ENCODE measurements at regions not wholly inside any gene's neighbourhood (a gene's known extent, or its start where the extent isn't known, plus 50 kb on each side); places are given as distances from the start of the nearest gene placed in this dataset.

DNA sequence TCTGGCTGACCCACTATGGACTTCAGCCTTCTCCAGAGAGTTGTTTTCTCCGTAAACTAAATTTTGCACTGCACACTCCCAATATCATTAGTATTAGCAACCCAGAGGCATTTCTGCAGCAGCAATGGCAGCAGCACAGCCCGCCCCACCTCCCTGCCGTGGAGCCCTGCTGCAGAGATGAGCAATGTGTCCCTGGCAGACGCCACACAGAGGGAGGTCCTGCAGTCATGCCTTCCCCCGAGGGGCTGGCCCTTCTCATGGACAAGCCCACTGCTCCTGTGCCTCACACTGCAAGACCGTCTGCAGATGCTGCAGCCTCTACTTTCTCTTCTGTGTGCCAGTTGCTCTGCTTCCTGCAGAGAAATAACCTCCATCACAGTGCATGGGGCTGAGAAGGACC is 393.4 kb upstream of the MKI67 start:
- H3K4me3 ChIP-seq (ENCODE audit: low read depth in 1 of 2, low read length in 2 of 2) = no peak overlapping the region
- H3K4me1 ChIP-seq (ENCODE audit: control insufficient read depth in 2 of 2, insufficient read depth in 2 of 2, low read length in 1 of 2) = no peaks in the 10 kb centered on the region
- H3K27ac ChIP-seq (ENCODE audit: low read depth in 2 of 2, low read length in 1 of 2) = no peak overlapping the region
- WGBS, 2 donors = 62 to 63% methylated on average over 6 of the region's 6 CpGs
- H3K9me3 ChIP-seq (ENCODE audit: control insufficient read depth in 2 of 2, insufficient read depth in 1 of 2, low read depth in 1 of 2, low read length in 1 of 2) = peaks cover 7 to 8% of the 10 kb centered on the region in 2 donors
- H3K36me3 ChIP-seq (ENCODE audit: control insufficient read depth in 2 of 2, insufficient read depth in 2 of 2, low read length in 1 of 2) = no peaks in the 10 kb centered on the region
- no peaks in the 10 kb centered on the region for H3K27me3 ChIP-seq (ENCODE audit: control insufficient read depth in 1 of 2, insufficient read depth in 2 of 2, low read length in 2 of 2)

GRCh38 chr10:128520211-128520815 is 394.1 kb upstream of the MKI67 start:
- H3K9me3 ChIP-seq (ENCODE audit: control insufficient read depth in 2 of 2, insufficient read depth in 1 of 2, low read depth in 1 of 2, low read length in 1 of 2) = peaks cover 7 to 9% of the 10 kb centered on the region in 2 donors
- H3K27me3 ChIP-seq (ENCODE audit: control insufficient read depth in 1 of 2, insufficient read depth in 2 of 2, low read length in 2 of 2) = no peaks in the 10 kb centered on the region
- WGBS, 2 donors = 79 to 81% methylated on average over 11 of the region's 11 CpGs
- no peak overlapping the region for H3K27ac ChIP-seq (ENCODE audit: low read depth in 2 of 2, low read length in 1 of 2)
- no peaks in the 10 kb centered on the region for H3K4me1 ChIP-seq (ENCODE audit: control insufficient read depth in 2 of 2, insufficient read depth in 2 of 2, low read length in 1 of 2)
- no peak overlapping the region for H3K4me3 ChIP-seq (ENCODE audit: low read depth in 1 of 2, low read length in 2 of 2)
- H3K36me3 ChIP-seq (ENCODE audit: control insufficient read depth in 2 of 2, insufficient read depth in 2 of 2, low read length in 1 of 2) = no peaks in the 10 kb centered on the region

GRCh38 chr10:128522551-128523308 is 396.5 kb upstream of the MKI67 start:
- Histone ChIP-seq H3K27ac (ENCODE audit: low read depth in 2 of 2, low read length in 1 of 2) (no peak overlapping the region), H3K36me3 (ENCODE audit: control insufficient read depth in 2 of 2, insufficient read depth in 2 of 2, low read length in 1 of 2) (no peaks in the 10 kb centered on the region), H3K9me3 (ENCODE audit: control insufficient read depth in 2 of 2, insufficient read depth in 1 of 2, low read depth in 1 of 2, low read length in 1 of 2) (peaks cover 7 to 9% of the 10 kb centered on the region in 2 donors), H3K4me1 (ENCODE audit: control insufficient read depth in 2 of 2, insufficient read depth in 2 of 2, low read length in 1 of 2) (no peaks in the 10 kb centered on the region), H3K27me3 (ENCODE audit: control insufficient read depth in 1 of 2, insufficient read depth in 2 of 2, low read length in 2 of 2) (no peaks in the 10 kb centered on the region), H3K4me3 (ENCODE audit: low read depth in 1 of 2, low read length in 2 of 2) (no peak overlapping the region)
- 71 to 78% methylated on average over 9 of the region's 9 CpGs for WGBS, 2 donors

- no peak overlapping the region for H3K4me3 ChIP-seq (ENCODE audit: low read depth in 1 of 2, low read length in 2 of 2)
- H3K9me3 ChIP-seq (ENCODE audit: control insufficient read depth in 2 of 2, insufficient read depth in 1 of 2, low read depth in 1 of 2, low read length in 1 of 2) = peaks cover 6 to 9% of the 10 kb centered on the region in 2 donors
- H3K27me3 ChIP-seq (ENCODE audit: control insufficient read depth in 1 of 2, insufficient read depth in 2 of 2, low read length in 2 of 2) = no peaks in the 10 kb centered on the region
- no peaks in the 10 kb centered on the region for H3K4me1 ChIP-seq (ENCODE audit: control insufficient read depth in 2 of 2, insufficient read depth in 2 of 2, low read length in 1 of 2)
- H3K27ac ChIP-seq (ENCODE audit: low read depth in 2 of 2, low read length in 1 of 2) = no peak overlapping the region
- 66 to 73% methylated on average over 4 of the region's 4 CpGs for WGBS, 2 donors
- H3K36me3 ChIP-seq (ENCODE audit: control insufficient read depth in 2 of 2, insufficient read depth in 2 of 2, low read length in 1 of 2) = no peaks in the 10 kb centered on the region
Measured at GRCh38 chr10:128525444-128525843, 399.2 kb upstream of the MKI67 start.

DNA sequence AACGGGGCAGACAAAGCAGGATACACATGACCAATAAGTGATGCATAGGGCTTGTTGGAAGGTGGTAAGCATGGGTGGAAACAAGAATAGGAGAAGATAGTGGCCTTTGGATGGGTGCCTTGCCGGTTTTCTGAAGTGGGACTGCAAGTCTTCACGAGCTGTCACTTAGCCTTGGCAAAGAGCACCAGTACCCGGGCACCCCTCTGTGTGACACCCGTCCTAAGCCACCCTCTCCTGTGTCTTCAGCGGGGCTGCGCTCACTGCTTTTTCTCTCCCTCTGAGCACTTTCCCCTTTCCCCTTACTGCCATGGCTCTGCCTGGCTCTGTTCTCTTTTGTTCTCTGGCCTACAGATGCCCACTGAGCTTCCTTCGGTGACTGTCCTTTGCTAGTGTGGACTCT is 399.7 kb upstream of the MKI67 start:
- Histone ChIP-seq H3K27ac (ENCODE audit: low read depth in 2 of 2, low read length in 1 of 2) (no peak overlapping the region), H3K4me1 (ENCODE audit: control insufficient read depth in 2 of 2, insufficient read depth in 2 of 2, low read length in 1 of 2) (no peaks in the 10 kb centered on the region), H3K27me3 (ENCODE audit: control insufficient read depth in 1 of 2, insufficient read depth in 2 of 2, low read length in 2 of 2) (no peaks in the 10 kb centered on the region), H3K36me3 (ENCODE audit: control insufficient read depth in 2 of 2, insufficient read depth in 2 of 2, low read length in 1 of 2) (no peaks in the 10 kb centered on the region), H3K9me3 (ENCODE audit: control insufficient read depth in 2 of 2, insufficient read depth in 1 of 2, low read depth in 1 of 2, low read length in 1 of 2) (peaks cover 3 to 7% of the 10 kb centered on the region in 2 donors), H3K4me3 (ENCODE audit: low read depth in 1 of 2, low read length in 2 of 2) (no peak overlapping the region)
- WGBS, 2 donors = 86 to 87% methylated on average over 8 of the region's 8 CpGs

DNA sequence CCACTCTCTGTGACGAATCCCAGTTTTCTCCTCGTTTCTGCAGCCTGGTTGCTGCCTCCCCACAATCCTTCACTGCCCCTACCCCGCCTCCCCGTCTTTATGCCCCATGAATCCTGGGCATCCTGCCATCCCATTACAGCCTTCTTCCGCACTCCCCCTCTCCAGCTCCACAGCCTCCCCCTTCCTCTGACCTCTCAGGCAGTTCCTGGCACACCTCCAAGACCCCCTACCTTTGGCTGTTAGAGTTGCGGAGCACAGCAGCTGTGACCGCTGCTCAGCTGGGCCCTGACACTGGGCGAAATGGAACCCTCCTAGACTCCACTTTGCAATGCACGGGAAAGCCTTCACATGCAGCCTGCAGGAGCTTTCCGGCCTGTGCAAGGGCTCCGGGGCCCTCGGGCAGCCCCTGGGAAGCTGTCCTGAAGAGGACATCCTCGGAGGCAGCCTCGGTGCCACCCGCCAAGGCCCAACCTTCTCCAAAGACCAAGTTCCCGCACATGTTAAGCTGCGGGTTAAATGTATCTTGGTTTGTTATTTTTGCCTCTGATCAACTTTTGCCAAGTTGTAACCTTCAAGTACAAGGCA is 400.7 kb upstream of the MKI67 start:
- WGBS, 2 donors = 56 to 61% methylated on average over 17 of the region's 17 CpGs
- no peaks in the 10 kb centered on the region for H3K4me1 ChIP-seq (ENCODE audit: control insufficient read depth in 2 of 2, insufficient read depth in 2 of 2, low read length in 1 of 2)
- peaks cover 3 to 7% of the 10 kb centered on the region in 2 donors for H3K9me3 ChIP-seq (ENCODE audit: control insufficient read depth in 2 of 2, insufficient read depth in 1 of 2, low read depth in 1 of 2, low read length in 1 of 2)
- no peak overlapping the region for H3K27ac ChIP-seq (ENCODE audit: low read depth in 2 of 2, low read length in 1 of 2)
- no peak overlapping the region for H3K4me3 ChIP-seq (ENCODE audit: low read depth in 1 of 2, low read length in 2 of 2)
- H3K36me3 ChIP-seq (ENCODE audit: control insufficient read depth in 2 of 2, insufficient read depth in 2 of 2, low read length in 1 of 2) = no peaks in the 10 kb centered on the region
- H3K27me3 ChIP-seq (ENCODE audit: control insufficient read depth in 1 of 2, insufficient read depth in 2 of 2, low read length in 2 of 2) = no peaks in the 10 kb centered on the region

DNA sequence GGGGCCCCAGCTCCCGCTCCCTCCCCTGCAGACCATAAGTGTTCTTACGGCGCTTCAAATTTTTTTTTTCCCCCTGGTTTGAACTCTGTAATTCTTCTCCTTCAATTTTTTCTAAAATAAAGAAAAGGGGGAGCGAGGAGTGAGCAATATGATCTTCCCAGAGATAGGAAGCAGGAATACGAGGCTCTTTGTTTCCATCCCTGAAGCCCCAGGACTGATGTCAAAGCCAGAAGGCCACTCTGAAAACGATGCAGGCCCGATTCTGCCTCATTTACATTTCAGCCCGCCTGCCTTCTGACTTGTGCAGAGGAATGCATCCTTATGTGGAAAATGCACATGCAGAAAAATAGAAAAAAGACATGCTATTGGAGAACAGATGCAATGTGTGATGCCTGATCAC is 401.5 kb upstream of the MKI67 start:
- H3K4me3 ChIP-seq (ENCODE audit: low read depth in 1 of 2, low read length in 2 of 2) = no peak overlapping the region
- no peaks in the 10 kb centered on the region for H3K4me1 ChIP-seq (ENCODE audit: control insufficient read depth in 2 of 2, insufficient read depth in 2 of 2, low read length in 1 of 2)
- H3K27ac ChIP-seq (ENCODE audit: low read depth in 2 of 2, low read length in 1 of 2) = no peak overlapping the region
- WGBS, 2 donors = 57 to 62% methylated on average over 8 of the region's 8 CpGs
- no peaks in the 10 kb centered on the region for H3K27me3 ChIP-seq (ENCODE audit: control insufficient read depth in 1 of 2, insufficient read depth in 2 of 2, low read length in 2 of 2)
- H3K9me3 ChIP-seq (ENCODE audit: control insufficient read depth in 2 of 2, insufficient read depth in 1 of 2, low read depth in 1 of 2, low read length in 1 of 2) = peaks cover 5% of the 10 kb centered on the region in 2 donors
- H3K36me3 ChIP-seq (ENCODE audit: control insufficient read depth in 2 of 2, insufficient read depth in 2 of 2, low read length in 1 of 2) = no peaks in the 10 kb centered on the region

GRCh38 chr10:128528167-128528566 is 401.9 kb upstream of the MKI67 start:
- H3K4me1 ChIP-seq (ENCODE audit: control insufficient read depth in 2 of 2, insufficient read depth in 2 of 2, low read length in 1 of 2) = no peaks in the 10 kb centered on the region
- 75 to 77% methylated on average over 2 of the region's 2 CpGs for WGBS, 2 donors
- H3K9me3 ChIP-seq (ENCODE audit: control insufficient read depth in 2 of 2, insufficient read depth in 1 of 2, low read depth in 1 of 2, low read length in 1 of 2) = peaks cover 5 to 6% of the 10 kb centered on the region in 2 donors
- H3K36me3 ChIP-seq (ENCODE audit: control insufficient read depth in 2 of 2, insufficient read depth in 2 of 2, low read length in 1 of 2) = no peaks in the 10 kb centered on the region
- no peak overlapping the region for H3K4me3 ChIP-seq (ENCODE audit: low read depth in 1 of 2, low read length in 2 of 2)
- H3K27me3 ChIP-seq (ENCODE audit: control insufficient read depth in 1 of 2, insufficient read depth in 2 of 2, low read length in 2 of 2) = no peaks in the 10 kb centered on the region
- no peak overlapping the region for H3K27ac ChIP-seq (ENCODE audit: low read depth in 2 of 2, low read length in 1 of 2)

DNA sequence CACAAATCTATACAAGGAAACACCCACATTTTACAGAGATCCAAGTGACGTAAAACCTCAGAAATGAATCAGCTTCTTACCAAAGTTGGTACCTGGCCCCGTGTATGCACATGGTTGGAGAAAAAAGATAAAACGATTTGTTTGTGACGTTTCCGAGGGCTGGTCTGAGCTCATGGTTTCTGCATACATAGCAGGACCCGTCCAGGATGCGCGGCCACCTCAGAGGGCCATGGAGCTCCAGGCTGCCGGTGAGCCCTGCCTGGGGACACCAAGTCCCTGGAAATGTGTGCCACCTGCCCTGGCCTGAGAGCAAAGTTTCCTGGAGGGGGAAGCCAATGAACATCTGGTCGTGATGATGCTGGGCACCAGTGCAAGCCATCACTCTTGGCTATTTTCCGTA is 402.6 kb upstream of the MKI67 start:
- WGBS, 2 donors = 67 to 68% methylated on average over 11 of the region's 11 CpGs
- peaks cover 5 to 6% of the 10 kb centered on the region in 2 donors for H3K9me3 ChIP-seq (ENCODE audit: control insufficient read depth in 2 of 2, insufficient read depth in 1 of 2, low read depth in 1 of 2, low read length in 1 of 2)
- H3K36me3 ChIP-seq (ENCODE audit: control insufficient read depth in 2 of 2, insufficient read depth in 2 of 2, low read length in 1 of 2) = no peaks in the 10 kb centered on the region
- no peak overlapping the region for H3K4me3 ChIP-seq (ENCODE audit: low read depth in 1 of 2, low read length in 2 of 2)
- H3K27ac ChIP-seq (ENCODE audit: low read depth in 2 of 2, low read length in 1 of 2) = no peak overlapping the region
- H3K27me3 ChIP-seq (ENCODE audit: control insufficient read depth in 1 of 2, insufficient read depth in 2 of 2, low read length in 2 of 2) = no peaks in the 10 kb centered on the region
- H3K4me1 ChIP-seq (ENCODE audit: control insufficient read depth in 2 of 2, insufficient read depth in 2 of 2, low read length in 1 of 2) = no peaks in the 10 kb centered on the region
